ENCODE measurements at regions not wholly inside any gene's neighbourhood (a gene's known extent, or its start where the extent isn't known, plus 50 kb on each side); places are given as distances from the start of the nearest gene placed in this dataset.

DNA sequence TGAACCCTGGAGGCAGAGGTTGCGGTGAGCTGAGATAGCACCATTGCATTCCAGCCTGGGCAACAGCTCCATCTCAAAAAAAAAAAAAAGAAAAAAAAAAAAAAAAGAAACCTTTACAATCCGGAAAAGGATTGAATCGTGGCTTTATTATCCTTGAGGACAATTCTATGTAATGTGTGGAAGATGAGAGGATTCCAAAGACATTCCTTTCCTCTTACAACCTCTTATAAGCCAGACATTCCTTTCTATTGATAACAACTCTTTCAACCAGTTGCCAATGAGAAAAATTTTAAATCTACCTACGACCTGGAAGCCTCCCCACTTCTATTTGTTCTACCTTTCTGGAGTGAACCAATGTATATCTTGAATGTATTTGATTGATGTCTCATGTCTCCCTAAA, 91.2 kb upstream of the EEF1E1 start:
- Histone ChIP-seq H3K79me2 (ENCODE audit: low read length) (no peaks in the 10 kb centered on the region), H3K36me3 (replicated peaks; ENCODE audit: insufficient read depth, low read length) (no peaks in the 10 kb centered on the region), H3K9me2 (replicated peaks; ENCODE audit: insufficient read depth, low read length) (no peaks in the 10 kb centered on the region), H3K4me2 (ENCODE audit: low read depth, low read length) (no peak overlapping the region), H3K27me3 (replicated peaks; ENCODE audit: insufficient read depth, low read length) (no peaks in the 10 kb centered on the region), H3K9ac (ENCODE audit: low read length) (no peak overlapping the region), H3K4me3 (ENCODE audit: low read length) (no peak overlapping the region), H3K4me1 (ENCODE audit: low read length) (no peaks in the 10 kb centered on the region), H3K27ac (ENCODE audit: low read length) (no peak overlapping the region), H3K9me3 (replicated peaks; ENCODE audit: insufficient read depth, low read length) (no peaks in the 10 kb centered on the region), H4K20me1 (ENCODE audit: insufficient read depth, low read length) (no peaks in the 10 kb centered on the region), H2AFZ (ENCODE audit: low read length) (no peak overlapping the region), H3F3A (ENCODE audit: insufficient read depth, low read length) (no peaks in the 10 kb centered on the region)
- TF ChIP-seq, protein P1, sequence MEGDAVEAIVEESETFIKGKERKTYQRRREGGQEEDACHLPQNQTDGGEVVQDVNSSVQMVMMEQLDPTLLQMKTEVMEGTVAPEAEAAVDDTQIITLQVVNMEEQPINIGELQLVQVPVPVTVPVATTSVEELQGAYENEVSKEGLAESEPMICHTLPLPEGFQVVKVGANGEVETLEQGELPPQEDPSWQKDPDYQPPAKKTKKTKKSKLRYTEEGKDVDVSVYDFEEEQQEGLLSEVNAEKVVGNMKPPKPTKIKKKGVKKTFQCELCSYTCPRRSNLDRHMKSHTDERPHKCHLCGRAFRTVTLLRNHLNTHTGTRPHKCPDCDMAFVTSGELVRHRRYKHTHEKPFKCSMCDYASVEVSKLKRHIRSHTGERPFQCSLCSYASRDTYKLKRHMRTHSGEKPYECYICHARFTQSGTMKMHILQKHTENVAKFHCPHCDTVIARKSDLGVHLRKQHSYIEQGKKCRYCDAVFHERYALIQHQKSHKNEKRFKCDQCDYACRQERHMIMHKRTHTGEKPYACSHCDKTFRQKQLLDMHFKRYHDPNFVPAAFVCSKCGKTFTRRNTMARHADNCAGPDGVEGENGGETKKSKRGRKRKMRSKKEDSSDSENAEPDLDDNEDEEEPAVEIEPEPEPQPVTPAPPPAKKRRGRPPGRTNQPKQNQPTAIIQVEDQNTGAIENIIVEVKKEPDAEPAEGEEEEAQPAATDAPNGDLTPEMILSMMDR (IDR thresholded peaks at IDR 0.05; ENCODE audit: low read length), result no peak
- TF ChIP-seq EZH2 (optimal IDR thresholded peaks at IDR 0.05; ENCODE audit: low read depth, low read length), result no peak
- DNase-seq, result no peak

DNA sequence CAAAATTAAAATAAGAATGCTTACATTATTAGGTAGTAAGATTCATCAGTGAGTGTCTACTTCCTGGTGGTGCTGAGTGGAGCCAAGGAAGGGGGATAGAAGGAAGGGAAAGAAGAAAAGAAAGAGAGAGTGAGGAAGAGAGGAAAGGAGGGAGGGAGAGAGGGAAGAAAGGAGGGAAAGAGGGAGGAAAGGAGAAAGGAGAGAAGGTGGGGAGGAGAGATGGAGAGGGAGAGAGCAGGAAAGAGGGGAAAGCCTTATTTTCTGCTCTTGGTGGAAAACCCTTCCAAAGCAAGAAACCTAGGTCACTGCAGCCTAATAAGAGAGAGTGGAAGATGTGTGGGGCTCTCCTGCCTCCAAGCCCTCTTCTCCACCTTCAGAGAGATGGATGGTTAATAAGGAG, 90.2 kb upstream of the EEF1E1 start:
- no peak overlapping the region for H2AFZ ChIP-seq (ENCODE audit: low read length)
- no peaks in the 10 kb centered on the region for H3K4me1 ChIP-seq (ENCODE audit: low read length)
- H3K4me3 ChIP-seq (ENCODE audit: low read length), result no peak overlapping the region
- no peak overlapping the region for H3K9ac ChIP-seq (ENCODE audit: low read length)
- DNase-seq, result no peak
- no peak overlapping the region for H3K4me2 ChIP-seq (ENCODE audit: low read depth, low read length)
- H3F3A ChIP-seq (ENCODE audit: insufficient read depth, low read length), result no peaks in the 10 kb centered on the region
- H3K27me3 ChIP-seq (replicated peaks; ENCODE audit: insufficient read depth, low read length), result no peaks in the 10 kb centered on the region
- H3K9me2 ChIP-seq (replicated peaks; ENCODE audit: insufficient read depth, low read length), result no peaks in the 10 kb centered on the region
- no peaks in the 10 kb centered on the region for H3K9me3 ChIP-seq (replicated peaks; ENCODE audit: insufficient read depth, low read length)
- H3K36me3 ChIP-seq (replicated peaks; ENCODE audit: insufficient read depth, low read length), result no peaks in the 10 kb centered on the region
- H3K27ac ChIP-seq (ENCODE audit: low read length), result no peak overlapping the region
- H3K79me2 ChIP-seq (ENCODE audit: low read length), result no peaks in the 10 kb centered on the region
- H4K20me1 ChIP-seq (ENCODE audit: insufficient read depth, low read length), result no peaks in the 10 kb centered on the region
- TF ChIP-seq EZH2 (optimal IDR thresholded peaks at IDR 0.05; ENCODE audit: low read depth, low read length) (no peak), EZH2phosphoT487 (IDR thresholded peaks at IDR 0.05; ENCODE audit: low read length) (no peak)
- TF ChIP-seq, protein P1 (IDR thresholded peaks at IDR 0.05; ENCODE audit: low read length), result no peak

DNA sequence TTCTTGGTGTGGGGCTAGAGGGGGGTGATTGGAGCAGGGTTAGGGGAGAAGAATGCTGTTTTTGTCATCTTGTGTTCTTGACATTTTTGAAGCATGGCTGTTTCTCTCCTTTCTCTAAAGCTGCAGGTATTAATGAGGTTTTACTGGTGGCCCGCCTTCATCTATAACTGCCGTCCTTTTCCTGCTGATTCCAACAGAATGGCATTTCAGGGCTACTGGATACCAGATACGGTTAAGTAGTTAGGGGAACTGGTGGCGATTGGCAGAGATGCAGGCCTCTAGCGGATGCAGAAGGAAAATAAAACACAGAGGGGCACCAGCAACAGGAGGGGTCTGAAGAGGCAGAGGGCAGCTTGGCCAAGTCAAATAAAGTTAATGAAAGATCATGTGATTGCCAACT, 89.7 kb upstream of the EEF1E1 start:
- Histone ChIP-seq H4K20me1 (ENCODE audit: insufficient read depth, low read length) (no peaks in the 10 kb centered on the region), H3K4me3 (ENCODE audit: low read length) (no peak overlapping the region), H3K79me2 (ENCODE audit: low read length) (no peaks in the 10 kb centered on the region), H3K9me3 (replicated peaks; ENCODE audit: insufficient read depth, low read length) (no peaks in the 10 kb centered on the region), H3K4me1 (ENCODE audit: low read length) (no peaks in the 10 kb centered on the region), H3K27me3 (replicated peaks; ENCODE audit: insufficient read depth, low read length) (no peaks in the 10 kb centered on the region), H2AFZ (ENCODE audit: low read length) (no peak overlapping the region), H3K9ac (ENCODE audit: low read length) (no peak overlapping the region), H3F3A (ENCODE audit: insufficient read depth, low read length) (no peaks in the 10 kb centered on the region), H3K4me2 (ENCODE audit: low read depth, low read length) (no peak overlapping the region), H3K9me2 (replicated peaks; ENCODE audit: insufficient read depth, low read length) (no peaks in the 10 kb centered on the region), H3K27ac (ENCODE audit: low read length) (no peak overlapping the region), H3K36me3 (replicated peaks; ENCODE audit: insufficient read depth, low read length) (no peaks in the 10 kb centered on the region)
- DNase-seq, result no peak
- TF ChIP-seq, protein P1 (IDR thresholded peaks at IDR 0.05; ENCODE audit: low read length), result no peak
- TF ChIP-seq EZH2phosphoT487 (IDR thresholded peaks at IDR 0.05; ENCODE audit: low read length) (no peak), EZH2 (optimal IDR thresholded peaks at IDR 0.05; ENCODE audit: low read depth, low read length) (no peak)
